ENCODE measurements at regions not wholly inside any gene's neighbourhood (a gene's known extent, or its start where the extent isn't known, plus 50 kb on each side); places are given as distances from the start of the nearest gene placed in this dataset.

- TF ChIP-seq, protein P1, sequence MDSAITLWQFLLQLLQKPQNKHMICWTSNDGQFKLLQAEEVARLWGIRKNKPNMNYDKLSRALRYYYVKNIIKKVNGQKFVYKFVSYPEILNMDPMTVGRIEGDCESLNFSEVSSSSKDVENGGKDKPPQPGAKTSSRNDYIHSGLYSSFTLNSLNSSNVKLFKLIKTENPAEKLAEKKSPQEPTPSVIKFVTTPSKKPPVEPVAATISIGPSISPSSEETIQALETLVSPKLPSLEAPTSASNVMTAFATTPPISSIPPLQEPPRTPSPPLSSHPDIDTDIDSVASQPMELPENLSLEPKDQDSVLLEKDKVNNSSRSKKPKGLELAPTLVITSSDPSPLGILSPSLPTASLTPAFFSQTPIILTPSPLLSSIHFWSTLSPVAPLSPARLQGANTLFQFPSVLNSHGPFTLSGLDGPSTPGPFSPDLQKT (IDR thresholded peaks at IDR 0.05; ENCODE audit: borderline replicate concordance, low read depth, low read length), result no peak
- TF ChIP-seq, protein P2, sequence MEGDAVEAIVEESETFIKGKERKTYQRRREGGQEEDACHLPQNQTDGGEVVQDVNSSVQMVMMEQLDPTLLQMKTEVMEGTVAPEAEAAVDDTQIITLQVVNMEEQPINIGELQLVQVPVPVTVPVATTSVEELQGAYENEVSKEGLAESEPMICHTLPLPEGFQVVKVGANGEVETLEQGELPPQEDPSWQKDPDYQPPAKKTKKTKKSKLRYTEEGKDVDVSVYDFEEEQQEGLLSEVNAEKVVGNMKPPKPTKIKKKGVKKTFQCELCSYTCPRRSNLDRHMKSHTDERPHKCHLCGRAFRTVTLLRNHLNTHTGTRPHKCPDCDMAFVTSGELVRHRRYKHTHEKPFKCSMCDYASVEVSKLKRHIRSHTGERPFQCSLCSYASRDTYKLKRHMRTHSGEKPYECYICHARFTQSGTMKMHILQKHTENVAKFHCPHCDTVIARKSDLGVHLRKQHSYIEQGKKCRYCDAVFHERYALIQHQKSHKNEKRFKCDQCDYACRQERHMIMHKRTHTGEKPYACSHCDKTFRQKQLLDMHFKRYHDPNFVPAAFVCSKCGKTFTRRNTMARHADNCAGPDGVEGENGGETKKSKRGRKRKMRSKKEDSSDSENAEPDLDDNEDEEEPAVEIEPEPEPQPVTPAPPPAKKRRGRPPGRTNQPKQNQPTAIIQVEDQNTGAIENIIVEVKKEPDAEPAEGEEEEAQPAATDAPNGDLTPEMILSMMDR (tag by site-specific recombination; IDR thresholded peaks at IDR 0.05), result no peak
- no peak for TF ChIP-seq HOXA7 (CRISPR knock-in tag; IDR thresholded peaks at IDR 0.05; ENCODE audit: borderline replicate concordance)
- TF ChIP-seq ZBTB49 (tag by site-specific recombination; IDR thresholded peaks at IDR 0.05; ENCODE audit: low read depth), result no peak
- TF ChIP-seq PRDM1 (tag by site-specific recombination; IDR thresholded peaks at IDR 0.05), result no peak
- no peak for TF ChIP-seq ZNF16 (tag by site-specific recombination; IDR thresholded peaks at IDR 0.05; ENCODE audit: low read depth)
- no peak for TF ChIP-seq ZBTB21 (tag by site-specific recombination; IDR thresholded peaks at IDR 0.05)
Observed at GRCh38 chr6:2488578-2488977, 243.2 kb upstream of the GMDS start.
